HG02759 (cell line): ENCODE measurements at regions not wholly inside any gene's neighbourhood (a gene's known extent, or its start where the extent isn't known, plus 50 kb on each side); places are given as distances from the start of the nearest gene placed in this dataset.
"Not testable (repeated sequence)": the region's sequence is repeated elsewhere in the genome, so short reads cannot be mapped to it uniquely, and the experiment has no call there.

Experiments used
- ATAC-seq: cut with Tn5 transposase; IDR thresholded peaks from one replicate; pipeline ENCODE4 v1.9.1; 2021; ENCODE audit warnings: mild to moderate bottlenecking, moderate library complexity; ENCODE audit not compliant: unreplicated experiment

DNA sequence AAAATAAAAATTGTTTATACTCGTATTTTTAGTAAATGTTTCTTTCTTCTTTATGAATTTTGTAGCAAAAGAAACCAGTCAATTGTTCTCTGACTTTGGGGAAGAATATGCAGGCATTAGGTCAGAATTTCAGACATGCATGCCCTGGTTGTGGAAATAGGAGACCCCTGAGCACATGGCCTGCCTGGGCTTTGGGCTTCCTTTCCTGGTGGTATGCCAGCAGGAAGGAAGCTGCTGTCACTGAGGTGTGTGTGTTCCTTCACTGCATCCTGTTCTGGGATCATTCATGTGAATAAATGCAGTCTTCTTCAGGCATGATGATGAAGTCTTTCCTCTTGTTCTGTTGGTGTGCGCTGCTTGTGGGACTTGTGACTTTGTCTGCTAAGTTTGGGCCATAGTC lies 920.2 kb upstream of the VRK2 start:
- no peak for ATAC-seq

- ATAC-seq = no peak
Measured at GRCh38 chr2:57139179-57139578, 907.4 kb upstream of the VRK2 start.

- ATAC-seq = no peak
Measured at GRCh38 chr2:57141269-57141668, 905.3 kb upstream of the VRK2 start.

GRCh38 chr2:57146951-57147350 lies 899.7 kb upstream of the VRK2 start:
- no peak for ATAC-seq

GRCh38 chr2:57156231-57156924 lies 890.2 kb upstream of the VRK2 start:
- no peak for ATAC-seq

GRCh38 chr2:57160976-57161375 lies 885.6 kb upstream of the VRK2 start:
- ATAC-seq = no peak

DNA sequence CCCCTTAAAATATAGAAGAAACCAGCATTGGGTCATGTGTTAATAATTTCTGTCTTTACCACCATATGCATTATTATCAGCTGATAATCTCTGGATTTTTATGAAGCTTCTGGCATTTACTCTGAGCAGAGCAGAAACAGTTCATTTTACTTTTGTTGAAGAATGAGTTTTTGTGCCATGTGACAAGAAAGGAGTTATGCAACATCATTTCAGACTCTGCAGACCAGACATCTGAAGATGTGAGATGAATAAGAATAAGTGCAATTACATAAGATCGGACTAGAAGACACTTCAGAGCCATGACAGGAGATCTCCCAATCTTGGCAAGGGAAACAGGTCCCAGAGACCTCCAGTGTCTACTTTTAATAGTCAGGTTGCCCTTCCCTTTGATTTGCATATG lies 869.4 kb upstream of the VRK2 start:
- no peak for ATAC-seq

- ATAC-seq = no peak
Measured at GRCh38 chr2:57180042-57180567, 866.5 kb upstream of the VRK2 start.

- no peak for ATAC-seq
Measured at GRCh38 chr2:57180678-57181077, 865.9 kb upstream of the VRK2 start.

- no peak for ATAC-seq
Measured at GRCh38 chr2:57181315-57182038, 865.1 kb upstream of the VRK2 start.

- ATAC-seq = no peak
Measured at GRCh38 chr2:57182916-57183315, 863.7 kb upstream of the VRK2 start.

DNA sequence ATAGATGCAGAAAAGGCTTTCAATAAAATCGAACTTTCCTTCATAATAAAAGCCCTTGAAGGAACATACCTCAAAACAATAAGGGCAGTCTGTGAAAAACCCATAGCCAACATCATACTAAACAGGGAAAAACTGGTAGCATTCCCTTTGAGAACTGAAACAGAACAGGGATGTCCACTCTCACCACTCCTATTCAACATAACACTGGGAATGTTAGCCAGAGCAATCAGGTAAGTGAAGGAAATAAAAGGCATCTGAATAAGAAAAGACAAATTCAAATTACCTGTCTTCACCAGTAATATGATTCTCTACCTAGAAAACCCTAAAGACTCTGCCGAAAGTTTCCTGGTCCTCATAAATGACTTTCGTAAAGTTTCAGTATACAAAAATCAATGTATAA lies 861.0 kb upstream of the VRK2 start:
- no peak for ATAC-seq

GRCh38 chr2:57190007-57190406 lies 856.6 kb upstream of the VRK2 start:
- ATAC-seq = no peak

DNA sequence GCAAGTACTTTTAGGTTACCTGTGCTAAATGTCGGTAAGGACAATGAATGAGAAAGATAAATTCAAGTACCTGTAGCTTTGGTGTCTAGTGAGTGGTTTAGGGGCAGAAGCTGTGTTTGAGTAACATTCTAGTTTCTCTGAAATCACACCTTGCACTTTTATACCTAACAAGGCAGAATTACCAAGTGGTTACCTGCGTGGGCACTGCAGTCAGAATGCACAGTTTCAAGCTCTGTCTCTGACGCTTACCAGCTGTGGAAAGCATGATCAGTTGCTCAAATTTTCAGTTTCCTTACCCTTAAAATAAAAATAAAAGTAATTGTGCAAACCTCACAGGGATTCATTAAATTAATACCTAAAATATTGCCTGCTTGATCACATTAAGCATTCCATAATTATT lies 846.9 kb upstream of the VRK2 start:
- ATAC-seq = no peak

DNA sequence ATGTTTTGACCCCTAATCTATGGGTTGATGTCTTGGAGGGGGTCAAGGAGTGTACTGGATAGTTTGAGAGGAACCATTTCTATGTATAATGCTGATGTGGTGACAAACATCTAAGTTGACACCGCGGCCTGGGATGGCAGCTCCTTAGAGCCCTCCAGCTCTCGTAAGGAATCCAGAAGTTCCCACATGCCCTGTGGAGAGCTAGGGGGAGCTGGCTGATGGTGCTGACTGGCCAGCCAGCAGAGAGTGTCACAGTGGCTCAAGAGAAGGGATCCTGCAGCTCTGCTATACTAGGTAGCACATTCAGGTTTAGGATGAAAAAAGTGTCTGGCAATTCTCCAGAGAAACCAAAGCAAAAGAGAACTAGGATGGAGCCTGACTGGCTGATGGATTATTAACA lies 842.2 kb upstream of the VRK2 start:
- ATAC-seq = no peak

DNA sequence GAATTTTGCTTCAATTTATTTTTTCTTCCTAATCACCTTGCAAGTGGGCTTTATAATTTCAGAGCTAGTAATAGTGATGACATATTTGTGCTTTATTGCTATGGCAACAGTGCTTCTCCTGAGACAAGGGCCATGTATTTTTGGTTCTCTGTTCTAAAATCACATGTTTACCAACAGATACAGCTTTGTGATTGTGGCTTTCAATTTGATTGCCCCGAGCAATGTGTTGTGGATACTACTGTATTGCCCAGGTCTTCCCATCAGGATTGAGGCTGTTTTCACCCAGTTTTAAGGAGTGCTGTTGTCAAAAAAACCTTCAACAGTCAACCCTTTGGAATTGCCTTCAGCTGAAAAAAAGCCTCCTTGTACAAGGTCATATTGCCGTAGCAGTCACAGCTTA lies 841.4 kb upstream of the VRK2 start:
- ATAC-seq = no peak

GRCh38 chr2:57207191-57207590 lies 839.4 kb upstream of the VRK2 start:
- no peak for ATAC-seq

DNA sequence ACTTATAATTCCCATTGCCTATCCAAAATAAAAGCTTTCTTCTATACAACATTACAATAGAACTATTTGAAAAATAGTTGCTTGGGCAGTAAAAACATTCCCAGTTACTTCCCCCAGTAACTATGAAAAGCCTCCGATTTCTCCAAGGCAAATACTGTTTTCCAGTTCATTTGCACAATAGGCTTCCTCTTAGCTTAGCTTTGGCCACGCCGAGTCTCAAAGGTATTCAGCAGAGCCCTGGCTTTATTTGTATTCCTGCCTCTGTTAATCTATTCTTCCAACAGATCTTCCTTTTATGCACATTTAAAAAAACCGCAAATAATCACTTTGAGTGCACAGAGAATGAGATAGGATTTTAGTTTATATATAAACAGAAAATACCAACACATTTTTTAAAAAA lies 836.8 kb upstream of the VRK2 start:
- ATAC-seq = no peak

DNA sequence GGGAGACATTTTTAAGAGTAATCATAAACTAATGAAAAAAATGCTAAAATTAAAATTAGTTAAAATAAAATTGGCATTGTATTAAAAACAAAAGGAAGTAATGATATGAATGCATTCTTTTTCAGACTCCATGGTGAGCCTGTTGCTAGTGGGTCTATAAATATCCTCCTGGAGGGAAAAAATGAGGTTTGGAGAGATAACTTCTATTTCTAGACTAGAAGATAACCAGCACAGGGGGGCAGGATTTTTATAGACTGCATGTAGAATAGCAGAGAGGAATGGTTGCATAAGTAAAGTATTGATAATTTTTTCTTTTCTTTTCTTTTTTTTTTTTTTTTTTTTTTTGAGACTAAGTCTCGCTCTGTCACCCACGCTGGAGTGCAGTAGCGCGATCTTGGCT lies 835.8 kb upstream of the VRK2 start:
- no peak for ATAC-seq

- no peak for ATAC-seq
Measured at GRCh38 chr2:57217013-57217412, 829.6 kb upstream of the VRK2 start.

GRCh38 chr2:57218206-57218605 lies 828.4 kb upstream of the VRK2 start:
- no peak for ATAC-seq

DNA sequence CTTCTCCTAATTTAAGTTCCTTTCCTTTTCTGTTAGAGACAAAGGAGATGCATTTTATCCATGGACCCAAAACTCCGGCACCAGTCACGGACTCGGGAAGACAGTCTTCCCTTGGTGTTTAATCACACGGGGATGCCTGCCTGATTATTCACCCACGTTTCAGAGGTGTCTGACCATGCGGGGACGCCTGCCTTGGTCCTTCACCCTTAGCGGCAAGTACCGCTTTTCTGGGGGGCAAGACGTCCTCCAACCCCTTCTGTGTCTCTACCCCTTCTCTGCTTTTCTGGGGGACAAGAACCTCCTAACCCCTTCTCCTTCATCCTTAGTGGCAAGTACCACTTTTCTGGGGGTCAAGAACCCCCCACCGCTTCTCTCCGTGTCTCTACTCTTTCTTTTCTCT lies 816.9 kb upstream of the VRK2 start:
- ATAC-seq = not testable (repeated sequence)
